ENCODE measurements at regions not wholly inside any gene's neighbourhood (a gene's known extent, or its start where the extent isn't known, plus 50 kb on each side); places are given as distances from the start of the nearest gene placed in this dataset.

GRCh38 chr17:34203018-34203638 lies 52.0 kb upstream of the CCL2 start:
- no peak for DNase-seq

DNA sequence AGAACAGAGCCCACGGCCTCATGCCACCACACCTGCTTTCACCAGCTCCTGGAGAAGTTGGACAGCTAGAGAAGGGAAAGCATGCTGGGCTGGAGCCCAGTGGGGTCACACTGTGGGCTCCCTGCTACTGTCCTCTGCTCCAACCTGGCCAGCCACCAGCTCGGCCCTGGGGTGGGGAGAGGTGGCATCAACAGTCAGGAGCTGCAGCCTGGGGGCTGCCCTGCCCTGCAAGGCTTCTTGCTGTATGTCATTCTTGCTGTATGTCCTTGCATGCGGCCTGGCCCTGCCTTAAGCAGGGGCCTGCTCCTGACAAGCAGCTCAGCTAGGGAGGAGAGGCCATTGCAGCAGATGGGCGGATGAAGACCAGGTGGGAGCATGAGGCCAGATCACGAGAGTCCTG lies 50.7 kb upstream of the CCL2 start:
- DNase-seq: no peak
